HepG2 (cell line): ENCODE measurements at regions not wholly inside any gene's neighbourhood (a gene's known extent, or its start where the extent isn't known, plus 50 kb on each side); places are given as distances from the start of the nearest gene placed in this dataset.

ENCODE experiments used
- HNRNPK ChIP-seq: fragments of 200-400 bp; formaldehyde crosslinking; IDR thresholded peaks from 2 replicates; pipeline ENCODE4 v1.6.1; 2018; ENCODE audit warnings: low read length, low read depth, moderate library complexity, mild to moderate bottlenecking; ENCODE audit not compliant: poor library complexity, severe bottlenecking
- THAP7 ChIP-seq: sonication (generic); formaldehyde crosslinking; IDR thresholded peaks from 2 replicates; pipeline ENCODE4 v1.8.1; 2023; ENCODE audit warnings: mild to moderate bottlenecking, missing genetic modification reagents
- ZNF569 ChIP-seq: sonication (generic); formaldehyde crosslinking; IDR thresholded peaks from 2 replicates; pipeline ENCODE4 v1.5.0; 2020; ENCODE audit warnings: mild to moderate bottlenecking, missing genetic modification reagents, moderate library complexity, borderline replicate concordance

- no peak for TF ChIP-seq THAP7 (CRISPR knock-in tag)
- no peak for TF ChIP-seq HNRNPK
- no peak for TF ChIP-seq ZNF569 (CRISPR knock-in tag)
Measured at GRCh38 chr5:25286319-25286718, 641.5 kb upstream of the CDH10 start.
